KBM-7 (cell line): ENCODE measurements at regions not wholly inside any gene's neighbourhood (a gene's known extent, or its start where the extent isn't known, plus 50 kb on each side); places are given as distances from the start of the nearest gene placed in this dataset.
"Not testable (repeated sequence)": the region's sequence is repeated elsewhere in the genome, so short reads cannot be mapped to it uniquely, and the experiment has no call there.

ENCODE experiments used
- DNase-seq: peaks from one replicate; pipeline ENCODE4 v3.0.0-alpha.2; 2015
- in situ Hi-C: fragments of 300-500 bp; cut with MboI; formaldehyde crosslinking; loops from 2 replicates; pipeline ENCODE4 v1.14.3; 2020; ENCODE audit warnings: low sequenced_read_pairs, low pct_unique_long_range_greater_than_20kb, mixed read lengths

DNA sequence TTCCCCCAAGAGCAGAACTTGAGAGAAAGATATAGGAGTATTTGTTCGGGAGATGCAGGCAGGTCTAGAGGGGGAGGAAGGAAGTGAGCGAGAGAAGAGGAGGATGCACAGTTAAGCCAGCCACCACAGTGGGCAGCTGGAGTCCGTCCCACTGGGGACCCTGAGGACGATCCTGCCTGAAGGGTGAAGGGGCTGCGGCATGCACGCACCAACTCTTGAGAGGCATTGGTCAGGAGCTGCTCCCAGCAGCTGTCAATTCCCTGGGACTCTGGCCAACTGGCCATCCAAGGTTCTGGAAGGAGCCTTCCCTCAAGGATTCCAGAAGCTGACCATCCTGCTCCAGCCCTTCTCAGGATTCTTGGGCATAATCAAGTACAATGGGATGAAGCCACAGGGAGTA lies 246.9 kb downstream of the MATN1 start:
- no peak for DNase-seq

DNA sequence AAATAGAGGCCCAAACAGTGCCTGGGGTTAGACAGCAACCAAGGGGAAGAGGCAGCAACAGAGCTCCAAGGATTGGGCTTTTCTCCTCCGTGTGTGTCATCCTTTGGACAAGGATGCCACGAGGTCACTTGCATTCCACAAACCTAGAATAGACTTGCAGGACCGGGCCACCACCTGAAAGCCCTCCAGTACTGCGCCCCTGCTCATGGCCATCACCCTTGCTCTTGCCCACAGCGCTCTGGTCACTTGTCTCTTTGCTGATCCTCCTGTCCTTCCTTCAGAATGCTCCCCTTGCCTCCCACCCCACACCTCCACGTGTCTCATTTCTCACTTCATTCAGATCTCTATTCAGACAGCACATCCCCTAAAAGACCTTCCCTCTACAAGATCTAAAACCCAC lies 247.4 kb downstream of the MATN1 start:
- in situ Hi-C loops = no loop called here

More for the DNA sequence above, 246.9 kb downstream of the MATN1 start:
- in situ Hi-C loops = no loop called here

DNA sequence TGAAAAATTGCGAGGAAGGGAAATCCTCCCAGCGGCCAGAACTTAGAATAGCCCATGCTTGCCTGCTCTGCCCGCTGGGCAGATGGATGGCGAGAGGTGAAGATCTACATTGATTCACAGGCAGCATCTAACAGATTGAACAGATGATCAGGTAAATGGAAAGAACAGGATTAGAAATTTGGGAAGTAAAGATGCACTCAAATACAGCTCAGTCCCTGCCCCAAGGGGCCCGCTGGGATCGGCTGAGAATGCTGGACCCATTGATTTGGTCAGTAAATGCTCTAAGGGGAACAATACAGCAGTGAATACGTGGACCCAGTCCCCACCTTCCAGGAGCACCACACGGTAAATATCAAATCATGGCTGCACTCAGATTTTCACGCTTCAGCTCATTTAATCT lies 248.2 kb downstream of the MATN1 start:
- in situ Hi-C loops = no loop called here

More for the DNA sequence above, 247.4 kb downstream of the MATN1 start:
- no peak for DNase-seq

DNA sequence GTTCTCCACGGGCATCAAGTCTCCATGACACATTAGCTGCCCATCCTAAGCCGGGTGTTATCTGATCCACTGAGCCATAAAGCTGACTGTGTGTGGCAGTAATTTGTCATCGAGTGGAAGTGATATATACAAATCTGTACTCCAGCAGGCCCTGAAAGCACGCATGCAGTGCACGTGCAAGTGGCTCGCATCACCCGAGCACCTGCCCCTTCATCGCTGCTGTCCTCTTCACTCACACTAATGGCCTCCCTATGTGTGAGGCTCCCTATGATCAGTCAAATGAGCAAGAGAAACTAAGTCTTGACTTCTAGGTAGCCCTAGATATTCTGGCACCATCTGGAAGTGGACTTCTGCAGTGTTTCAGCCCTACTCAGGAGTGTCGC lies 248.6 kb downstream of the MATN1 start:
- in situ Hi-C loops = no loop called here
- no peak for DNase-seq

More for the DNA sequence above, 248.2 kb downstream of the MATN1 start:
- no peak for DNase-seq

DNA sequence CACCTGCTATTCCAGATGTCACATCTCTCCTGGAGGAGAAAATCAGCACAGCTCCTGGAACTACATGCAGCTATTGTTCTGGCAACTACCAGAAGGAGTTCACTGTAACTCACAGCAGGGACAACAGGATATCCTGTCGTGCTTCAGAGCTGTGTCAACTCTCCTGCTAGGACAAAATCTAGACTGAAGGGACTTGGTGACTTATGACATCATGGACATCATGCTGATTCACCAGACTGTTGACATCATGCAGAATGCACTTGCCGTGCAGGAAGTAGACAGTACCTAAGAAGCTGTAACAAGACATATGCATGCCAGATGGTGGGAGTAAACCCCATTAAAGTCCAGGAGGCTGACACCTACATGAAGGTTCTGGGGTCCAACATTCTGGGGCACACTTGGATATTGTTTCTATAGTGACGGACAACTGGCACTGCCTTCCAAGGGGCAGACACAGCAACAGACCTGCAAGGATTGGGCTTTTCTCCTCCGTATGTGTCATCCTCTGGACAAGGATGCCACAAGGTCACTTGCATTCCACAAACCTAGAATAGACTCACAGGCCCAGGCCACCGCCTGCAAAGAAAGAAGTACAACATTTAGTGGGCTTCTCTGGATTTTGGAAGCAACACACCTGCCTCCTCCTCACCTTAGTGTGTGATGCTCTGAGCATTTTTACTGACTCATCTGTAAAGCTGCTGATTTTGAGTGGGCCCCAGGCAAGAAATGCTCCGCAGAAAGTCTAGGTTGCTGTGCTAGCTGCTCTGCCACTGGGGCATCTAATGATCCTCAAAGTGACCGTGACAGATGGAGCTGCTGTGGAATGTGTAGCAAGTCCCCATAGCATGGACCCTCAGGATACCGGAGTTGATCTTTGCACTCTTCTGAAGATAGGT lies 249.2 kb downstream of the MATN1 start:
- in situ Hi-C loops = no loop called here
- DNase-seq = no peak

DNA sequence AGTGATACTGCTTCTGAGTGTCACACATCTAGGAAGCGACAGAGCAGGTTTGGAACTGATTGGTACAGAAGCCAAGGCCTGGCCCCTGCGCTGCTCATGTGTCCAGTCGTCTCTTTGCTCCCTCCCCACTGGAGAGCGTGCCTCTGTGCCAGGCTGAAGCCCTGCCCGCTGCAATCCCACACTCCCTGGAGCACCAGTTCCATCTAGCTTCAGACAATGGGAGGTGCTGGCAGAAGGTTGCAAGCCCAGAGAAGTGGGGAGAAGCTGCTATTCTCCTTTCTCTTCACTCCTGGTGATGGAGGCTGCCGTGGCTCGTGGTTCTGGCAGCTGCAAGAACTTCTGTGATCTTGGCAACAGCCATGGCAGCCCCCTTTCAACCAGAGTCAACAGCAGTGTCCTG lies 250.9 kb downstream of the MATN1 start:
- no peak for DNase-seq
- in situ Hi-C loops = no loop called here

DNA sequence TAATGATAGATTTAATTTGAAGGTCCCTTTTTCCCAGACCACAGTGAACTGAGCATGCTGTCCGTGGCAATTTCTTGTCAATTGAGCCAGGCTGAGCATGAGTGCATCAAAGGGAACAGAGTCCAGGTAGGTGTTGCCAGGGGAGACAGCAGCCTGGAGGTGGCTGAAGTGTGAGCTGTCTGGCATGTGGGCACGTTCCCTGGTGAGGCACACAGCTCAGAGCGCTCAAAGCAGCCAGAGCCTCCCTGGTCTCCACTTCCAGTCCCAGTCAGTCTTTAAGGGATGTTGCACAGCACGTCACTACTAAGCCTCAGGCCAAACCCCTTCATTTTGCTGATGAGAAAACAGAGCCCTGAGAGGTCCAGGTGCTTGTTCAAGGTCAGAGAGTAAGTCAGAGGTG lies 251.4 kb downstream of the MATN1 start:
- in situ Hi-C loops = no loop called here
- no peak for DNase-seq

DNA sequence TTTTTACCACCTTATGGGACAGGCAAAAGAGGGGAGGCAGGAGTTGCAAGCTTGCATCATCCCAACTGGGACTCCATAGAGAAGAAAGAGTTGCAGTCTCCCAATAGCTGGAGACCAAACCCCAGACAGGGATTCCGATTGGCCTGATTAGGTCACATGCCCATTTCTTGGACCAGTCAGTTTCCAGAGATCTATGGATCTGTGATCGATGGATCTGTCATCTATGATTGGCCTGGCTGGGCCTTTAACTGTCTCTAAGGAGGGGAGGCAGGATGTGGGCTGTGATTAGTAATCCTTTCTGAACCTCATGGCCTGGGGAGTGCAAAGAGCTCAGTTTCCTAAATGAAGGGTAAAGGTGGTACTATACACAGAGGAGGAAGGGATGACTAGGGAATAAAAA lies 252.1 kb downstream of the MATN1 start:
- no peak for DNase-seq
- in situ Hi-C loops = no loop called here

DNA sequence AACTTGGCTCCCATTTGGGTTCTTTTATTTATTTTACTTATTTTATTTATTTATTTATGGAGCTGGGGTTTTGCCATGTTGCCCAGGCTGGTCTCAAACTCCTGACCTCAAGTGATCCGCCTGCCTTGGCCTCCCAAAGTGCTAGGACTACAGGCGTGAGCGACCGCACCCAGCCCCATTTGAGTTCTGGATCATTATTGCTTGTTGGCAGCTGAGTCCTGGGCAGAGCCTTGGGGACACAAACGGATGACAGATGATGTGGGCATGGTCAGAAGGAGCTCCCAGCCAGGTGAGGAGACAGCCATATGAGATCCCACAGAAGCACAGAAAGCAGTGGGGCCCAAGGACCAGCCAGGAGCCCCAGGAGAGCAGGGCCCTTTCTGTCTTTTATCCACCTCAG lies 254.0 kb downstream of the MATN1 start:
- DNase-seq = no peak
- in situ Hi-C loops = no loop called here

DNA sequence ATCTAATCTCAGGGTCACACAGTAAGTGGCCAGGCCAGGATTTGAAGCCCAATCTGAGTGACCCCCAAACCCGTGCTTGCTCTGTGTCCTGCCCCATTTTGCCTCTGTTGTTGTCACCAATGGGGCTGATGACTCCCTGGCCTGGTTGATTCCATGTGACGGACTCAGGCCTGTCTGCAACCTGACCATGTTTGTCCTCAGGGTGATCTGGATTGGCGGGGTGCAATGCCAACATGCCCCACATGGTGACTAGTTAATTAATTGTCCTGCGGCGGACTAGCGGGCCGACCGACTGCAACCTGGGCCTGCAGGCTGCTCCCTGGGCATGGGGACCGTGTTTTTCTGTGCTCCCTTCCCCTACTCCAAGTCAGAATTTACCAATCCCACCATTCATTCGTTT lies 256.3 kb downstream of the MATN1 start:
- in situ Hi-C loops = no loop called here

DNA sequence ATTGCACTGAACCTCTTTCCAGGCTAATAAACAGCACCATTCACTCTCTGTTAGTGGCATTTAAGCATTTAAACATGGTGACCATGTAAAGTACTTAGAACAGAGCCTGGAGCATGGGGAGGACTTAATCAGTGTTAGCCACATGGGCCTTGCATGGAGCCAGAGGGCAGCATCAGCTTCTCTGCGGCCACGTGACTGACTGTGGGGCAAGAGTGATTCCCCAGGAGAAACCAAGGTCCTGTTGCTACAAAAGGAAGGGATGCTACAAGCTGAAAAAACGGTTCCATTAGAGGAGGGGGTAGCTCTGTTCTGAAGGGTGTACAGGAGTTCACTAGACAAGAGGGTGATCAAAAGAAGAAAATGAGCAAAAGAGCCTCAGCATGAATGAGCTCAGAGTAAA lies 256.8 kb downstream of the MATN1 start:
- DNase-seq = no peak
- in situ Hi-C loops = no loop called here

More for the DNA sequence above, 256.3 kb downstream of the MATN1 start:
- DNase-seq = no peak

DNA sequence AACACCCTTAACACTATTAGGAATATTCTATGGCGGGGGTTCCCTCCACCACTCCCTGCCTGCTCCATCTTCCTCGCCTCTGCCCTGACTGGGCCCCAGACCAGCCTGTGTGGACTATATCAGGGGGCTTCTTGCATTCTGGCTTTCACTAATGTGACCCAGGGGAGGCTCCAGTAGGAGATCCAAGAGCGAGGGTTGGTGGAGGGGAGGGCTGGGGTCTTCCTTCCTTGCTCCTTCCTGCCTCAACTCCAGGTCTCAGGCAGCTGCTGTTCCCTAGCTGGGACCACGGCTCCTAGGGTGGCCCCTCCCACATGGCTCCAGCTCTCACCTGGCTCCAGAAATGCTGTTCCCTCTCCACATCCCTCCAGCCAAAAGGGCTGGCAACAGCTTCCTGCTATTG lies 257.4 kb downstream of the MATN1 start:
- no peak for DNase-seq
- in situ Hi-C loops = no loop called here

DNA sequence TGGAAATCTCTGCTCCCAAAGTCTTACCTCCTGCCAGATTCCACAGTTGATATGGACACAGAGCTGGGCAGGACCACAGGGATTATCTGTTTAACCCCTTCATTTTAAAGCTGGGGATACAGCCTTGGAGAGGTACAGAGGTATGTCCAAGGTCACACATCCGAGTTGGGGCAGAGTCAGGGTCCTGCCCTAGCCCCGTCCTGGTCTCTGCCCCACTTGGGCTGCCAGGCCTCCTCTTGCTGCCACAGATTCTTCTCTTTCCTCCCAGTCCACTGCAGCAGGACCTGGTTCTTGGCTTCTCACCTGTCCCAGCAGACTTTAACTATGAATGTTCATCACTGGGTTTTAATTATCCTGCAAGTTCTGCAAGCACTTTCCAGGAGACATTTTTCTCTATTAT lies 258.3 kb downstream of the MATN1 start:
- in situ Hi-C loops = no loop called here
- DNase-seq = no peak

DNA sequence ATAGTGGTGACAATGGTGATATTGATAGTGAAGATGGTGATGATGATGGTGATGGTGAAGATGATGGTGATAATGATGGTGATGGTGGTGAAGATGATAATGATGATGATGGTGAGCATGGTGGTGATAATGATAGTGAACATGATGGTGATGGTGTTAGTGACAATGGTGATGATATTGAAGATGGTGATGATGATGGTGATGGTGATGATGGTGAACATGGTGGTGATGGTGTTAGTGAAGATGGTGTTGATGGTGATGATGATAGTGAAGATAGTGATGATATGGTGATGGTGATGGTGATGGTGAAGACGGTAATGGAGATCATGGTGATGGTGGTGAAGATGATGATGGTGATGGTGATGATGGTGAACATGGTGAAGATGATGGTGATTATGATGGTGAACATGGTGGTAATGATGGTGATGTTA lies 259.2 kb downstream of the MATN1 start:
- in situ Hi-C loops = no loop called here
- no peak for DNase-seq

DNA sequence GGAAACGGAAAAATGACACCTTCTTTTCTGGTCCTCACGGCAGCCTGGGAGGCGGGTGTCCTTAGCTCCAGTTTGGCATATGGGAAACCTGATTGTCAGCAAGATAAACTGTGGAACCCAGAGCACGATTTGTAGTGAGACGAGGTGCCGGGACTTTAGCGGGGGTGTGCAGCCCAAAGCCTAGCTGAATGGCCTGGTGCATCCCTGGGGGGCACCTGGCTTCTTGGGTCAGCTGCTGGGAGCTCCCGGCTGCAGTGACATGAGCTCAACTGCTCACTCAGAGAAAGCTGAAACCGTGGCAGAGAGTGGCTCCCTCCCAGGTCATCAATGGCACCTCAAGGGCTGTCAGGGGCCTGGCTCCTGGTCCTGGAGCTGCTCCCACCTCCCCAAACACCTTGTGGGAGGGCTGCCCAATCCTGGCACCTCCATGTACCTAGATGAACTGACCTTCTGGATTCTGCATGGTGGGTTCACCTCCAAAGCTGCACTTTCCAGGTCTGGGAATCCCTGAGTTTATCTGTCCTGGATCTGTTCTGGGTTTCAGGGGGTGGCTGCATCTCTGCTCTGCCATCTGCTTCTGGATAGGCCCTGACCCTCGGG lies 260.5 kb downstream of the MATN1 start:
- no peak for DNase-seq
- in situ Hi-C loops = no loop called here

DNA sequence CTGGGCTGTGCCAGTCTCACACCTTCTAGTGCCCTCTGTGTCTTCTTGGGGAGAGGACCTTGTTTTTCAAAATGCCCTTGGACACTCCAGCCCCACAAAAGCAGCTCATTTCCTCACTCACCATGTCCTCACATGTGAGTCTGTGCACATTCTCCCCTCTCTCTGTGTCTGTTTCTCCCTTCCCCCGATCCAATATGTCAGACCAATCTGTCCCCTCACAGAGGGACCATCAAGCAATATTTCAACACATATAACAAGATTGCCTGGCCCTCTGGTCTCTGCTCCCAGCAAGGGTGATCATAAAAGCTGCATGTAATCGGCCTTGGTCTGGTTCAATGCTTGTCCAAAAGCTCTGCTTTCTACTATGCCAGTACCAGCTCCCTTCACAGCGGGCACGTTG lies 261.2 kb downstream of the MATN1 start:
- no peak for DNase-seq
- in situ Hi-C loops = no loop called here

DNA sequence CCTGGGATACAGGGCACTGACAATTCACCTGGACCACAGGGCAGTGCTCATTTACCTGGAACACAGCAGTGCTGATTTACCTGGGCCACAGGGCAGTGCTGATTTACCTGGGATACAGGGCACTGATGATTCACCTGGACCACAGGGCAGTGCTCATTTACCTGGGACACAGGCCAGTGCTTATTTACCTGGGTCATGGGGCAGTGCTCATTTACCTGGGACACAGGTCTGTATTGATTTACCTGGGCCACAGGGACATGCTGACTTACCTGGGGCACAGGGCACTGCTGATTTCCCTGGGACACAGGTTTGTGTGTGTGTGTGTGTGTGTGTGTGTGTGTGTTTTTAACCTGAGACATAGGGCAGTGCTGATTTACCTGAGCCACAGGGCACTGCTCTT lies 261.7 kb downstream of the MATN1 start:
- in situ Hi-C loops = no loop called here
- no peak for DNase-seq

DNA sequence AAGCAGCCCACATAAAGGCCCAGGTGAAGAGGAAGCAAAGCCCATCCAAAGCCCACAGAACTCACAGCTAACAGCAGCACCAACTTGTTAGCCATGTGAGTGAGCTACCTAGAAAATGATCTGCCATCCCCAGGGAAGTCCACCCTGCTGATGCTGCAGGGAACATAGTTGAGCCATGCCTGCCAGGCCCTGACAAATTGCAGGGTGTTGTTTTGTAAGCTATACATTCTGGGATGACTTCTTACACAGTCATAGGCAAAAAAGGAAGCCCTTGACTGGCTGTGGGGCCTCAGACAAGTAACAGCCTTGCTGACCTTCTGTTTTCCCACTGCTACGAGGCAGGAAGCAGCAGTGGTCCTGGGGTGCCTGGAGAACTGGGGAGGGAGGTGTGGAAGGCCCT lies 262.7 kb downstream of the MATN1 start:
- no peak for DNase-seq
- in situ Hi-C loops = no loop called here

DNA sequence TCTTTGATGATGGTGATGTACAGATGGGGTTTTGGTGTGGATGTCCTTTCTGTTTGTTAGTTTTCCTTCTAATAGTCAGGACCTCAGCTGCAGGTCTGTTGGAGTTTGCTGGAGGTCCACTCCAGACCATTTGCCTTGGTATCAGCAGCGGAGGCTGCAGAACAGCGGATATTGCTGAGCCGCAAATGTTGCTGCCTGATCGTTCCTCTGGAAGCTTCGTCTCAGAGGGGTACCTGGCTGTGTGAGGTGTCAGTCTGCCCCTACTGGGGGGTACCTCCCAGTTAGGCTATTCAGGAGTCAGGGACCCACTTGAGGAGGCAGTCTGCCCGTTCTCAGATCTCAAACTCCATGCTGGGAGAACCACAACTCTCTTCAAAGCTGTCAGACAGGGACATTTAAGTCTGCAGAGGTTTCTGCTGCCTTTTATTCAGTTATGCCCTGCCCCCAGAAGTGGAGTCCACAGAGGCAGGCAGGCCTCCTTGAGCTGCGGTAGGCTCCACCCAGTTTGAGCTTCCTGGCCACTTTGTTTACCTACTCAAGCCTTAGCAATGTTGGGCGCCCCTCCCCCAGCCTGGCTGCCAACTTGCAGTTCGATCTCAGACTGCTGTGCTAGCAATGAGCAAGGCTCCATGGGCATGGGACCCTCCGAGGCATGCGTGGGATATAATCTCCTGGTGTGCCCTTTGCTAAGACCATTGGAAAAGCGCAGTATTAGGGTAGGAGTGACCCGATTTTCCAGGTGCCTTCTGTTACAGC lies 264.5 kb downstream of the MATN1 start:
- DNase-seq, in situ Hi-C loops: not testable (repeated sequence)

DNA sequence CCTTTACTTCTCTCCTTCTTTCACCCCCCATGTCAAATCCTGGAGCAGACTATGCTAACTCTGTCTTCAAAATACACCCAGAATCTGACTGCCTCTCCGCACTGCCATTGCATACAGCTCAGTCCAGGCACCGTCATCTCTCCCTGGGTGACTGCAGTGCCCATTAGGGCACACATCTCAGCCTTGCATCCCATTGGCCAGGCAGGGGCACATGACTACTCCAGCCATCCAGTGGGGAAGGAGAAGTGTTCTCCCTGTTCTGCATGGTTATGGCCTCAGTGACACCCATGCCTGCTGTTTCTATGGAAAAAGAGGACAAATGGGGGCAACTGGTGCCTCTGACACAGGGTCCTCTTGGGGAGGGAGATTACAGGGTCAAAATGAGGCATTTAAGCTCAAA lies 270.5 kb downstream of the MATN1 start:
- no peak for DNase-seq
- in situ Hi-C loops = no loop called here
